ENCODE measurements at regions not wholly inside any gene's neighbourhood (a gene's known extent, or its start where the extent isn't known, plus 50 kb on each side); places are given as distances from the start of the nearest gene placed in this dataset.
"Not testable (repeated sequence)": the region's sequence is repeated elsewhere in the genome, so short reads cannot be mapped to it uniquely, and the experiment has no call there.

DNA sequence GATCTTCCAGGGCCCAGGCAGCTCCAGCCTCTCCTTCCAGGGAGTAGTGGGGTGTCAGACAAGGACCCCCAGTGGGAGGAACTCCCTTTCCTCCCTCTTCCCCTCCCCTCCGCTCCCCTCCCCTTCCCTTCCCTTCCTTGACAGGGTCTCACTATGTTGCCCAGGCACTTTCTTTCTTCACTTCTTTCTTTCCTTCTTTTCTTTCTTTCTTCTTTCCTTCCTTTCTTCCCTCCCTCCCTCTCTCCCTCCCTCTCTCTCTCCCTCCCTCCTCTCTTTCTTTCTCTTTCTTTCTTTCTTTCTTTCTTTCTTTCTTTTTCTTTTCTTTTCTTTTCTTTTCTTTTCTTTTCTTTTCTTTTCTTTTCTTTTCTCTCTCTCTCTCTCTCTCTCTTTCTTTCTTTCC lies 76.6 kb upstream of the LYZL2 start:
- not testable (repeated sequence) for H3K36me3 ChIP-seq (ENCODE audit: control insufficient read depth, low read depth, low read length); H3K27ac ChIP-seq (ENCODE audit: low read length); H3K27me3 ChIP-seq (ENCODE audit: control insufficient read depth, insufficient read depth, low read length); H3K4me3 ChIP-seq (ENCODE audit: low read length); H3K9me3 ChIP-seq (ENCODE audit: control insufficient read depth, low read depth, low read length); H3K9ac ChIP-seq (ENCODE audit: low read length)
- H3K4me1 ChIP-seq (ENCODE audit: control insufficient read depth, low read depth, low read length), result peaks cover 17% of the 10 kb centered on the region

DNA sequence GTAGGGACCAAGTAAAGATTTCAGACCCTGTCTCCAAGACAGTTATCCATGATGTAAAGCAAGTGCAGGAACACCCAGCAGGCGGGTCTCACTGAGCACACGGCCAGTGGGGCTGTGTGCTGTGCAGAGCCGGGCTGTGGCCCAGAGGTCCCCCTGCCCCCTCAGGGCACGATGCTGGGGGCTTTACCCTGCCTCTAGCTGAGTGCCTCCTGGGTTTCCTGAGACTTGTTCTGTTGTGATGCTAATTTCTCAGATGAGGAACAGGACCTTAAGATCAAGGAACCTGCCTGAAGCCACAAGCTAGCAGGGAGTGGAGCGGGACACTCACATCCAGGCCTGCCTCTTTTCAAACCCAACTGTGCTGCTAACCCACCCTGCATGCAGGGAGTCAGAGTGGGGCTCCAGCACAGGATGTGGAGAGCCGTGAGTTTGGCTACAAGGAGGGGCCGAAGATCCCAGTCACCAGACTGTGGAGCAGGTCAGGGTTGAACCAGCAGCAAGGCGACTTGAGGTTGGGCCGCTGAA lies 76.1 kb upstream of the LYZL2 start:
- Histone ChIP-seq H3K27ac (ENCODE audit: low read length) (no peak overlapping the region), H3K4me1 (ENCODE audit: control insufficient read depth, low read depth, low read length) (peaks cover 19% of the 10 kb centered on the region), H3K27me3 (ENCODE audit: control insufficient read depth, insufficient read depth, low read length) (no peaks in the 10 kb centered on the region), H3K36me3 (ENCODE audit: control insufficient read depth, low read depth, low read length) (no peaks in the 10 kb centered on the region), H3K4me3 (ENCODE audit: low read length) (no peak overlapping the region), H3K9ac (ENCODE audit: low read length) (no peak overlapping the region), H3K9me3 (ENCODE audit: control insufficient read depth, low read depth, low read length) (no peaks in the 10 kb centered on the region)

DNA sequence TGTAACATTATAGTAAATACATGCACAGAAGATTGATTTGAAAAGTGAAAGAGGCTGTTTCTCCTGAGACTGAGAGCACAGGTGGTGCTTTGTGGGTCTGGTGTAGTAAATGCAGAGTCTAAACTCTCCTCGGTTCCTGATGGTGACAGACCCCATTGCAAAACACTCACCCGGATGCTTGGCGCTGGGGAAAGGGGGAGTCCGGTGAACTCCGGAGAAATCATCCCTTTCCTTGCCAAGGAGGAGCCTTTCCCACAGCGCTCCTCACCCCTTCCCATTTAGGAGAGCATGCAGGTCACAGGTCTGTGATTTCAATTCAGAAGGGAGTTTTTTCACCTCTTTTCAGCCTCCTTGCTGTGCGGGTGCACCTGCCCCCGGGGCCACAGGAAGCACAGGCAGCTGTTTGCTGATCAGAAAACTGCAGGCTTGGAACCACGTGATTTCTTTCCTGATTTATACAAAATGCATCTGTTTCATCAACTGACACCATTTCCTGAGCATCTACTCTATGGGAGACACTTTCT lies 75.6 kb upstream of the LYZL2 start:
- H3K9ac ChIP-seq (ENCODE audit: low read length), result no peak overlapping the region

DNA sequence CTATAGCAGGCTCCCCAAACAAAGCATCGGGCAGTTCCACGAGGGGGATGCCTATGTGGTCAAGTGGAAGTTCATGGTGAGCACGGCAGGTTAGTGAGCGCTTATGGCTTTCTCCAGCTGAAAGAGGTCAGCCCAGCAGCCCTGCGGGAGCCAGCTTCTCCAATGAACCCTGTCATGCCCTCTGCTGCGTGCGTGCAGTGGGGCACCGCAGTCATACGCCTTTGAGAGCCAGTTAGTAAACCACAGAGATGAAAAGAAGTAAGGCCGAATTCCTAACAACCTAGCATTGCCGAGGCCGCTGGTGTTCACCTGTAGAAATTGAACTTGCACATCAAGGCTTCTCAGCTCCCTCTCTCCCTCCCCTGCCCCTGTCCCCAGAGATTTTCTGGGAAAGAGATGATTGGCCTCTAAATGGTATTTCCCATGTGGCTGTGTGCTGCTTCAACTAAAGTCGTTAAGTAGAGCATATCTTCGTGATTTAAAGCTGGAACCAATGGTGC lies 75.1 kb upstream of the LYZL2 start:
- not testable (repeated sequence) for H3K27me3 ChIP-seq (ENCODE audit: control insufficient read depth, insufficient read depth, low read length); H3K9me3 ChIP-seq (ENCODE audit: control insufficient read depth, low read depth, low read length); H3K9ac ChIP-seq (ENCODE audit: low read length); H3K27ac ChIP-seq (ENCODE audit: low read length); H3K4me3 ChIP-seq (ENCODE audit: low read length); H3K36me3 ChIP-seq (ENCODE audit: control insufficient read depth, low read depth, low read length)
- peaks cover 22% of the 10 kb centered on the region for H3K4me1 ChIP-seq (ENCODE audit: control insufficient read depth, low read depth, low read length)

More for the DNA sequence above, 75.6 kb upstream of the LYZL2 start:
- Histone ChIP-seq H3K36me3 (ENCODE audit: control insufficient read depth, low read depth, low read length) (no peaks in the 10 kb centered on the region), H3K27me3 (ENCODE audit: control insufficient read depth, insufficient read depth, low read length) (no peaks in the 10 kb centered on the region), H3K9me3 (ENCODE audit: control insufficient read depth, low read depth, low read length) (no peaks in the 10 kb centered on the region), H3K4me1 (ENCODE audit: control insufficient read depth, low read depth, low read length) (peaks cover 22% of the 10 kb centered on the region), H3K4me3 (ENCODE audit: low read length) (no peak overlapping the region), H3K27ac (ENCODE audit: low read length) (no peak overlapping the region)

DNA sequence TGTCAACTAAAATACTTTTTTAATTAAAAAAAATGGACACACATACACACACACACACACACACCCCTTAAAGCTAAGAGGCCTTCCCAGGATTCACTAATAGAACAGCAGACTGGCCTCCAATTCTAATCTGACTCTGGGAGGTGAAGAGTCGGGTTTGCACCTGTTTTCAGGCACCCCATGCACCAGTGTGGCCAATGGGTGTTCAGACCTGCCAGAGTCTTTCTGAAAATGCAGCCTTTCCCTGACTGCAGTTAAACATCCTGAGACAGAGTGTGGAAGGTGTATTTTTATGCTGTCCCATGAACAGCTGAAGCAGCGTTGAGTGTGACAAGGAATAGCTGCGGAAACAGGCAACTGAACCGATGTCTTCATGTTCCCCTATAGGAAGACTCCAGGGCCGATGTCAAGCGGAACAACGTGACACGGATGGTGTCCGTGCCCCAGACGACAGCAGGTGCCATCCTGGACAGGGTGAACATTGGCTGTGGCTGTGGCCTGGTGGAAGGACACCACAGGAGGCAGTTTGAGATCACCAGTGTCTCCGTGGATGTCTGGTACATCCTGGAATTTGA lies 74.6 kb upstream of the LYZL2 start:
- no peak overlapping the region for H3K4me3 ChIP-seq (ENCODE audit: low read length)
- no peaks in the 10 kb centered on the region for H3K9me3 ChIP-seq (ENCODE audit: control insufficient read depth, low read depth, low read length)
- no peak overlapping the region for H3K27ac ChIP-seq (ENCODE audit: low read length)
- H3K4me1 ChIP-seq (ENCODE audit: control insufficient read depth, low read depth, low read length), result peaks cover 22% of the 10 kb centered on the region
- no peaks in the 10 kb centered on the region for H3K27me3 ChIP-seq (ENCODE audit: control insufficient read depth, insufficient read depth, low read length)
- H3K9ac ChIP-seq (ENCODE audit: low read length), result no peak overlapping the region
- no peaks in the 10 kb centered on the region for H3K36me3 ChIP-seq (ENCODE audit: control insufficient read depth, low read depth, low read length)

DNA sequence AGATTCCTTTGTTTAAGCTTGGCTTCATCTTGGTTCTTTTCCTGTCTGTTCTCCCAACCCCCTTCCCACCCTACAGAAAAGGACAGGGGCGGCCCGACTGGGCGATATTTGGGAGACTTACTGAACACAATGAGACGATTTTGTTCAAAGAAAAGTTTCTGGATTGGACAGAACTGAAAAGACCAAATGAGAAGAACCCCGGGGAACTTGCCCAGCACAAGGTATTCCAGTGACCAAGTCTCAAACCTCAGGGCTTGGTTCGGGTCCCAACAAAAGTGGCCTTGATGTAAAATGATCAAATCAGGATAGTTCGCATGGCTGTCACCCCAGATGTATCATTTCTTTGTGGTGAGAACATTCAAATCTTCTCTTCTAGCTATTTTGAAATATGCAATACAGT lies 73.9 kb upstream of the LYZL2 start:
- not testable (repeated sequence) for H3K27ac ChIP-seq (ENCODE audit: low read length); H3K9me3 ChIP-seq (ENCODE audit: control insufficient read depth, low read depth, low read length); H3K27me3 ChIP-seq (ENCODE audit: control insufficient read depth, insufficient read depth, low read length); H3K9ac ChIP-seq (ENCODE audit: low read length); H3K36me3 ChIP-seq (ENCODE audit: control insufficient read depth, low read depth, low read length); H3K4me3 ChIP-seq (ENCODE audit: low read length)
- peaks cover 22% of the 10 kb centered on the region for H3K4me1 ChIP-seq (ENCODE audit: control insufficient read depth, low read depth, low read length)

DNA sequence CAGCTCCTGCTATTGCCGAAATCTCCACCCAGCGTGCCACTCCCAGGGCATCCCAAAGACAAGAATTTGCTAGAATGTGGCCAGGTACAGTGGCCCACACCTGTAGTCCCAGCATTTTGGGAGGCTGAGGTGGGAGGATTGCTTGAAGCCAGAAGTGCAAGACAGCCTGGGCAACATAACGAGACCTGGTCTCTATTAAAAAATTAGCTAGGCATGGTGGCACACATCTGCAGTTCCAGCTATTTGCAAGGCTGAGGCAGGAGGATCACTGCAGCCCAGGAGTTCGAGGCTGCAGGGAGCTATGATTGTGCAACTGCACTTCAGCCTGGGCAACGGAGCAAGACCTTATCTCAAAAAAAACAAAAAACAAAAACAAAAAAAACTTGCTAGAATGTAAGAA lies 73.3 kb upstream of the LYZL2 start:
- no peak overlapping the region for H3K4me3 ChIP-seq (ENCODE audit: low read length)
- no peaks in the 10 kb centered on the region for H3K36me3 ChIP-seq (ENCODE audit: control insufficient read depth, low read depth, low read length)
- H3K9me3 ChIP-seq (ENCODE audit: control insufficient read depth, low read depth, low read length), result no peaks in the 10 kb centered on the region
- peaks cover 22% of the 10 kb centered on the region for H3K4me1 ChIP-seq (ENCODE audit: control insufficient read depth, low read depth, low read length)
- H3K27ac ChIP-seq (ENCODE audit: low read length), result no peak overlapping the region
- no peaks in the 10 kb centered on the region for H3K27me3 ChIP-seq (ENCODE audit: control insufficient read depth, insufficient read depth, low read length)
- H3K9ac ChIP-seq (ENCODE audit: low read length), result no peak overlapping the region

DNA sequence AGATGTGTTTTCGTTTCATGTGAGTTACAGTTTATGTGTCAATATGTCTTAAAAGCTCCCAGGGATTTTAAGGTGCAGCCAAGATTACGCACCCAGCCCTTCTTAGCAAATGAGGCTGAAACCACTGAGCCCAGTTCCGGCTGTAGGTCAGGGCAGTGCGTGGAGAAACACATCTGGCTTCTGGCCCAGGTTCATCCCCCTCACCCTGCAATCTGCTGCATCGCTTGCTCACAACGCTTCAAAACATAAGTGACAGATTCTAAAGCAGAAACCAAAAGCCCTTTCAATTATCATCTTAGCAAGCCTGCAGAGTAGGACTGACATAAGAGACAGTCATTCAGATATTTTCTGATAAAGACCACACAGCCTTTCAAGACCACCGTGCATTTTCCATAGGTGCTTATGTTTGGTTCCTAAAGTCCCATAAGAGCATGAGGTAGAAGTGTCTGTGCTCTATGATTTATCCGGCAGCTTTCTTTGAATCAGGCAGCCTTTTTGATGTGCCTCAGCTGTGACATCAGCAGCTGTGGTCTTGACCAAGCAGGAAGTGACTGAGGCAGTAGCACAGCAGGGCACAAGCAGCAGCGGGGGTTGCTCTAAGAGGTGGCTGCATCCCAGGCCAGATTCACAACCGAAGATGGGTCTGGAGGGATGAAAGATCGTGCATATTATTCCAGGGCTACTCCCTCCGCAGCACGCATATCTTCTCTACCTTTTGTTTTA lies 72.1 kb upstream of the LYZL2 start:
- Histone ChIP-seq H3K36me3 (ENCODE audit: control insufficient read depth, low read depth, low read length) (no peaks in the 10 kb centered on the region), H3K27me3 (ENCODE audit: control insufficient read depth, insufficient read depth, low read length) (no peaks in the 10 kb centered on the region), H3K9me3 (ENCODE audit: control insufficient read depth, low read depth, low read length) (no peaks in the 10 kb centered on the region), H3K9ac (ENCODE audit: low read length) (no peak overlapping the region), H3K27ac (ENCODE audit: low read length) (no peak overlapping the region), H3K4me3 (ENCODE audit: low read length) (no peak overlapping the region), H3K4me1 (ENCODE audit: control insufficient read depth, low read depth, low read length) (peaks cover 22% of the 10 kb centered on the region)

DNA sequence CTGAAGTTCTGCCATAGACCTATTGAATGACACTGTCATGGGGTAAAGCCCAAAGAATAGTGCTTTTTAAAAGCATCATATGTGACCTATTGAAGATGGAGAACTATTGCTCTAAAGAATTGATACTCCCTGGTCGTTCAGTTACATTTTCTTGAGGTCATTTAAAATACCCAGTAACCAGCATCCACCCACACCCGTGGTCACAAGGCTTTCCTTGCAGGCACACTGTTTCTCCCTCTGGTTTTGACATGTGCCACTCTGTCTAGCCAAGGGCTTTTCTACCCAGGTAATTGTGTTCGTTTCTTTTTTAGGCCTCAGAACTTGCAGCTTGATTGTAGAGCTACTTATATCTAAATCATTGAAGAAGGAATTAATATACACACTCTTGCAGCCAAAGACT lies 68.3 kb upstream of the LYZL2 start:
- peaks cover 12% of the 10 kb centered on the region for H3K4me1 ChIP-seq (ENCODE audit: control insufficient read depth, low read depth, low read length)
- no peaks in the 10 kb centered on the region for H3K27me3 ChIP-seq (ENCODE audit: control insufficient read depth, insufficient read depth, low read length)
- no peak overlapping the region for H3K4me3 ChIP-seq (ENCODE audit: low read length)
- no peak overlapping the region for H3K27ac ChIP-seq (ENCODE audit: low read length)
- H3K9ac ChIP-seq (ENCODE audit: low read length), result no peak overlapping the region
- H3K9me3 ChIP-seq (ENCODE audit: control insufficient read depth, low read depth, low read length), result no peaks in the 10 kb centered on the region
- H3K36me3 ChIP-seq (ENCODE audit: control insufficient read depth, low read depth, low read length), result no peaks in the 10 kb centered on the region

DNA sequence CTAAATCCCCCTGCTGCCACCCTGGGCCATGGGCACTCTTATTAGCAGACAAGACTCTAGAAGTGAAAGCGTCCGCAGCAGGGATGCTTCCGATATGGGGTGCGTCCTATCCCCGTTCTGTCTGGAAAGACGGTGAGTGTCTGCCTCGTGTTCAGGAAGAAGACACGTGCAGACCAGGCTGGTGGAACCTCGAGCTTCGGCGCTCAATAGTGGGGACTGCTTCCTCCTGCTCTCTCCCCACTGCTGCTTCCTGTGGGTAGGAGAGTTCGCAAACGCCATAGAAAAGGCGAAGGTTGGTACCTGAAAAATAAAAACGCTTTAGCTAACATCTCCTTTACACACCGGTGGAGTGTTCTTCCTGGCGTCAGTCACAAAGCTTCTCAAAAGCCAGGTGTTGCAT lies 67.7 kb upstream of the LYZL2 start:
- H3K9me3 ChIP-seq (ENCODE audit: control insufficient read depth, low read depth, low read length); H3K36me3 ChIP-seq (ENCODE audit: control insufficient read depth, low read depth, low read length); H3K9ac ChIP-seq (ENCODE audit: low read length); H3K27me3 ChIP-seq (ENCODE audit: control insufficient read depth, insufficient read depth, low read length); H3K27ac ChIP-seq (ENCODE audit: low read length); H3K4me3 ChIP-seq (ENCODE audit: low read length): not testable (repeated sequence)
- peaks cover 12% of the 10 kb centered on the region for H3K4me1 ChIP-seq (ENCODE audit: control insufficient read depth, low read depth, low read length)

DNA sequence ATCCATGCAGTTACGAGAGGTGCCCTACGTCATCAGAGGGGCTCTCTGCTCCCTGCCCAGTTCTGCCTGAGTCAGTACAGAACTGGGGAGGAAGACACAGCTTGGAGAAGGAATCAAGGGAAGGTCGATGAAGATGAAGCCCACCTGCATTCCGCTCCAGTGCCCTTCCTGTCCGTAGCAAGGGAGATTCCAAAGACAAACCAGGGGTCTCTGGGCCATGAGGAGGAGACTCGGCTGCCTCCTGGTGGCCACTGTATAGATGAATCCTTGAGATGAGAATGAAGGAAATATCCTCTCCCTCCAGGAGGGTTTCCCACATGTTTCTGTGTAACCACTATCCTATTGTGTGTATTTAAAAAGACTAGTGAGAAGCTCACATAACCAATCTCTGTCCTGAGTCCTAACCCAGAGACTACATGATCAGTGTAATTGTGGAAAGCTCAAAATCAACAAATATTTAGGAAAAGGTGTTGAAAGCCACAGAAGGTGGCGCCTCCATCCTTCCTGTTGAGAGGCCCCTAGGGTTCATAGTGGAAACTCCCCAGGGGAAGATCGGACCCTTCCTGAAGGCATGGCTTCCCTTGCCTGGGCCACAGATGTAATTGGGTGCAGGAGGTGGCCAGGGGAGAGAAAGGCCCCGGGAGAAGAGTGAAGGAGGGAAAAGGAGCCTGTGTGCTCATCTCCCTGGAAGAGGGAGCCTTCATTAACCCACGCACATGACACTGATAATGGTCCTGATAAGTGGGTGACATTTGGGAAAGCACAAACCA lies 67.0 kb upstream of the LYZL2 start:
- H3K4me3 ChIP-seq (ENCODE audit: low read length); H3K4me1 ChIP-seq (ENCODE audit: control insufficient read depth, low read depth, low read length); H3K9me3 ChIP-seq (ENCODE audit: control insufficient read depth, low read depth, low read length); H3K9ac ChIP-seq (ENCODE audit: low read length); H3K36me3 ChIP-seq (ENCODE audit: control insufficient read depth, low read depth, low read length); H3K27ac ChIP-seq (ENCODE audit: low read length); H3K27me3 ChIP-seq (ENCODE audit: control insufficient read depth, insufficient read depth, low read length): not testable (repeated sequence)
